HG03342 (cell line): ENCODE measurements at regions not wholly inside any gene's neighbourhood (a gene's known extent, or its start where the extent isn't known, plus 50 kb on each side); places are given as distances from the start of the nearest gene placed in this dataset.

Source experiments
- ATAC-seq: cut with Tn5 transposase; IDR thresholded peaks from one replicate; pipeline ENCODE4 v1.9.1; 2021; ENCODE audit warnings: mild to moderate bottlenecking, moderate library complexity; ENCODE audit not compliant: unreplicated experiment

DNA sequence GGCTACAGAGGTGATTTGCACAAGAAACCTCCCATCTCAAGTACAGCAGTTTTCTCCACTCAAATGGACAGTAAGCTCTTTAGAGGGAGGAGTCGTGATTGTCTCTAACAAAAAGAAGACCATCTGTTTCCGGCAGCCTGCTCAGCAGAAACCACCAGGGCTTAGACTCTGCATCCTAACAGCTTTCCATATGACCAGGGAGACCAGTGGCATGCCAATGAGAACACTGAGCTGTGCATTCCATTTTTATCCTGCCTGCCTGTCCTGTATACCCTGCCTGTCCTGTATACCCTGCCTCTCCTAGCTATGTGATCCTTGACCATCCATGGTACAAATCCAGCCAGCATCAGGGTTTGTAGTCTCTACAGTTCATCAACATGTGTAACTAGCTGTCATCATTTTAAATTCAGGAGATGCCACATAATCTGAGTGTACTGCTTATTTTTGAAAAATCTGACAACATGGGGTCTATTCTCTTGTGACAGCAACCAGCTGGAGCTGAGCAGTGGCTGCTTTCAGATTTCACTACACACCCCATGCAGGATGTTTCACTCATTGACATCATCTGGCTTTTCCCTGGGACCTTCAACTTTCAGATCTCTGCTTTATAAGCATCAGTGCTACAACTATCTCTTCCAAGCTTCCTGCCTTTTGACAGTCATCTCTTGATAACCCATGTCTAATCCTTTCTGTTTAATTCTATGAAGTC, 50.5 kb upstream of the POU2AF2 start:
- no peak for ATAC-seq

GRCh38 chr11:111193924-111194490, 51.5 kb upstream of the POU2AF2 start:
- no peak for ATAC-seq

DNA sequence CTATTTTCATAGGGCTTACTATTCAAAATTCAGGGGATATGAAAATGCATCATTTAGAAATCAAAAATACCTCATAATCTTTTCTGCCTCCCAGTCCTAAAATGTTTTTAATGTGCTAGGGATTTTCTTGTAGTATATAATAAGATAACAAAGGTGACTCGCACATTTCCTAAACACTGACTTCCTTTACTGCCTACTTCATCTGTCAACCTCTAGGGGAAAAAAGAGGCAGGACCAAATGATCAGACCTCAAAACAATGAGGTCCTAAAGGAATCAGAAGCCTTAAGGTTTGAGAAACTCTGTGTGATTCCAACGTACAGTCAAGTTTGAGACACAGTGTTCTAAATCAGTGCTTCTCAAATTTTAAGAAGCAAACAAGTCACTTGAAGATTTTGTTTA, 56.1 kb upstream of the POU2AF2 start:
- ATAC-seq = no peak

GRCh38 chr11:111186308-111186915, 59.1 kb upstream of the POU2AF2 start:
- no peak for ATAC-seq

DNA sequence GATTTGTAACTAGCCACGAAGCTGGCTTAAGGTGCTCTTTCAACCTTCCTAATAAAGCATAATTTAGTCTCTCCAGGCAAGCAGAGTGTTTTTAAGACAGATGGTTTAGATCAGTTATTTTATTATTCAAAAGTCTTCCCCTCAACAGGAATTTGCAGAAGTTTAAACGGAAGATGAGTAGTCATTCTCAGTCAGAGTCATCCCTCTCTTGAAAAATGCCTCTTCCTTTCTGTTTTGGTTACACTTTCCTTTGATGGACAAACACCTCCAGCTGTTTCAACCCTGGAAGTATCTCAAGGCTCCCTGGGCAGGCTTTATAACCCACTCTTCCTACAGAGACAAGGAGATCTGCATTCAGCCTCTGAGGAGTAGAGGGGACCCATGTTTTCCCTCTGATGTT, 60.3 kb upstream of the POU2AF2 start:
- ATAC-seq = no peak

- no peak for ATAC-seq
These were observed 61.8 kb upstream of the POU2AF2 start for GRCh38 chr11:111183706-111184105.

- ATAC-seq = no peak
These were observed 66.2 kb upstream of the POU2AF2 start for GRCh38 chr11:111179184-111179910.

GRCh38 chr11:111177037-111177871, 68.3 kb upstream of the POU2AF2 start:
- ATAC-seq = peak; percentile 74

GRCh38 chr11:111176603-111177002, 68.9 kb upstream of the POU2AF2 start:
- peak; percentile 31 for ATAC-seq

- no peak for ATAC-seq
These were observed 72.3 kb upstream of the POU2AF2 start for GRCh38 chr11:111173221-111173620.

DNA sequence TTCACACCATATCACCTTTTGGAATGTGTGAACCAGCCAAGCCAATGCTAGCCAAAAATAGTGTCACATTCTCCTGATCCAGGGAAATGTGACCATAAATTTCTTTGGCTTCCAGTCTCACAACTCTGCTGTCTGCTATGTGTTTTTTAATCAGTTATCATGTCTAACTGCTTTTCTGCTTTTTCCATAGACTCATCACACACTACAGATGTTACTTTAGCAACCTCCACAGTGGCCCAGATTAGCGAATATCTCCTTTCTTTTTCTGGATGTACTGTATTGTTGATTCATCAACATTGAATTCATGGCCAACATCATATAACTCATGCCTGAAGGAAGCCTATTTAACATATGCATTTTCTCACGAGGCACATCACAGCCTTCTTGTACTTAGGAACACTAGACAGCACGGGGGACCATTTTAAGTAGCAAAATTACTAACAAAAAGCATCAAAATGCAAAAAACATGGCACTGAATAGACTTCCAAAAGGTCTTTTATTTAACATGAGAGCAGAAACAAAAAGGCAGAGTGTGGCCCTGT, 73.1 kb upstream of the POU2AF2 start:
- no peak for ATAC-seq

DNA sequence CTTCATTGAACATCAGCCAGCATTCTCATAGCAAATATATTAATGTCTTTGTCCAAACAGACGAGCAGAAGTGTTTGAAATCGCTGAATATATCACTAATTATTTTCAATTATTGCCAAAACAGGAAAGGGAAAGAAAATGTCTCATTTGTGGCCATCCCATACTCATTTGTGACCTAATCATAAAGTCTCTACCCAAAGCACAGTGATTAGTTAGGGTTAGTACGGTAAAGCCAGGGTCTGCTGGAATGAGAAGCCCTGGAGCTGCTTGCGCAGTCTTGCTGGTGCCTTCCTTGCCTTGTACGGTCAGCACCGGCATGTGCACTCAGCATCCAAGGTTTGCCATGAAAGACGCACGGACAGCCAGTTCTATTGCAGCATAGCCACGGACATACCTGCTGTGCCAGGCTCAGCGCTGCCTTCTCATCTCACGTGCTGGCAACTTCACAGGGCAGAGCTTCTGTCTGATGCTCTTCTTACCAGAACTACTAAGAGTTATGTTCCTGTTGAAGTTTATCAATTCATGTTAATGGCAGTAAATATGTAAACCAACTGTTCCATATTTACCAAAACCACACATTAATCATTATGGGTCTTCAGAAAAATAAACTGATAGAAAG, 74.7 kb upstream of the POU2AF2 start:
- no peak for ATAC-seq

DNA sequence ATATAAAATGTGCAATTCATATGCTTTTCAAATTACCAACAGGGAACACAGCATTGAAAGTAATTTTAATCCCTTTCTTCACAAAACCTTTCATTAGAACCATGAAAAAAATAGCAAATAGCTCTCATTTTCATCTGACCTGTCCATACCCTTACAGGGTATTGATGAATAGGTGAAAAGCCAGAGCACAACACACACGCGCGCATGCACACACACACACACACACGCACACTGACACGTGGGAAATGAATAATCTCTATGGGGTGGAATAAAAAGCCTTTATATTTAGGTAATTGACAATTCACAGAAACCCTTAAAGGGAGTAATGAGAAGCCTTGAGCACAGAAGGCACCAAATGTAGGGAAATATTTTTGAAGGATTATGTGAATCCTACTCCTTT, 76.2 kb upstream of the POU2AF2 start:
- no peak for ATAC-seq

- ATAC-seq = no peak
These were observed 76.7 kb upstream of the POU2AF2 start for GRCh38 chr11:111168871-111169270.

DNA sequence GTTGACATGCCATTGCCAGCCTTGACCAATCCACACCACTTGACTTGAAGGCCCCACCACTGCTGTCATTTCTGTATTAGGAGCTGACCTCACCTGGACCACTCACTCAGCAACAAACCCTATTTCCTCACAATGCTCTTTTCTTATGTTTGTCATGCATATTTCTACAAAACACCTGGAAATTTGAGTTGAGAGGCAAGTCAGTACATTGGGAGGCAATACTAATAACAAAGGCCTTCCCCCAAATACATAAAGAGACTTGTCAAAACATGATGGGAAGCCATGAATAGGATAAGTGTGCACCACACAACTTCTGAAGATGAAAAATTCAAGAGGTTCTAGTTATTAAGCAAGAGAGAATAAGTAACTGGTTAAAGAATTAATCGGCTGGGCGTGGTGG, 77.9 kb upstream of the POU2AF2 start:
- no peak for ATAC-seq

- no peak for ATAC-seq
These were observed 78.9 kb upstream of the POU2AF2 start for GRCh38 chr11:111166598-111166997.

GRCh38 chr11:111162305-111162704, 83.2 kb upstream of the POU2AF2 start:
- ATAC-seq = no peak

DNA sequence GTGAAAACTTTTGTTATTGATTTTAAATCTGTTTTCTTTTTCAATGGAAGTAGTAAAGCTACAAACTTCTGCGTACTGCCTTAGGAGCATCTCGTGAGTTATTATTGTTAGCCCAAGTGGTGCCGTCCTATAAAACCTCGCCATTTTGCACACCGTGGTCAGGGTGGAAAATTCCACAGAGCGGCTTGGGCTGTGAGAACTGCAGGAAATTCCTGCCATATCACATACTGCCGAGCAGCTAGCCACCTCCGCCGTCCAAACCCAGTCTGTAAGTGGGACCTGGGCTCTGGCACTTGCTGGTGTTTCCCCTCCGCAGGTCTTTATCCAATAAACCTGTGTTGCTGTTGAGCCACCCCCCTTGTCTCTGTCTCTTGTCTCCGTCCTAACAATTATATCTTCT, 88.0 kb upstream of the POU2AF2 start:
- ATAC-seq = no peak

GRCh38 chr11:111155021-111155420, 90.5 kb upstream of the POU2AF2 start:
- no peak for ATAC-seq

DNA sequence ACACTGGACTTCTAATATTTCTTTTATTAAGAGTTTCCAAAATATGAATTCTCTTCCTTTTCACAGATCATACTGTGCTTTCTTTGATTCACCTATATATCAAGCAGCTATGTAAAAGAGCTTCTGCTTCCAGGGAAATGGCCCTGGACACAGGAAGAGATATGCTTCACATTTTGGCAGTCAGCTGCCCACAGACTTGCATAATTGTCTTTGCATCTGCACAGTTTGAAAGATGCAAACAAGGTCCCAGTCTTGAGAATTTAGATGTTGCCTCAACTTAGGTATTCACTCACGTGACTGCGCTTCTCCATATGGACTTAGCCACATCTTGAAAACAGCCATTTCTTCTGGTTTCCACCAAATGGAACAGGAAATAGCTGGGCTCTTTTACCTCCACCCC, 92.3 kb upstream of the POU2AF2 start:
- no peak for ATAC-seq
